GM21390 (cell line): ENCODE measurements at regions not wholly inside any gene's neighbourhood (a gene's known extent, or its start where the extent isn't known, plus 50 kb on each side); places are given as distances from the start of the nearest gene placed in this dataset.

Experiments used
- ATAC-seq: cut with Tn5 transposase; IDR thresholded peaks from one replicate; pipeline ENCODE4 v1.9.1; 2021; ENCODE audit not compliant: unreplicated experiment

GRCh38 chr14:76974365-76974764, 54.1 kb downstream of the IRF2BPL start:
- no peak for ATAC-seq

DNA sequence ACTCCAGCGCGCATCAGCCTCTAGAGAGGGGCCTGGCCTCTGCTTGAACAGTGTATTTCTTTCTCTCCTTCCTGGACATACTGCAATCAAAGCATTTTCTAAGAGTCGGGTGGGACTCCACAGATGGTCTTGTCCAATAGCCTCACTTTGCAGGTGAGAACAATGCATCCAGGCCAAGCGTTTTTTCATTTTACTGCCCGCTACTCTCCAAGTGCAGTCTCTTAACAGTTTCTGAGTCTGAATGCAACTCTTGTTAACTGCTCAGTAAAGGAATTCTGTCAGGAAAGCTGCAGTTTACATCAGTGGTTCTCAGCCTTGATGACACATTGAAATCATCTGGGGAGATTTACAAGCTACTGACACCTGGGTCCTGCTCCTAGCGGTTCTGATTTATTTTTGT, 57.0 kb downstream of the IRF2BPL start:
- no peak for ATAC-seq

DNA sequence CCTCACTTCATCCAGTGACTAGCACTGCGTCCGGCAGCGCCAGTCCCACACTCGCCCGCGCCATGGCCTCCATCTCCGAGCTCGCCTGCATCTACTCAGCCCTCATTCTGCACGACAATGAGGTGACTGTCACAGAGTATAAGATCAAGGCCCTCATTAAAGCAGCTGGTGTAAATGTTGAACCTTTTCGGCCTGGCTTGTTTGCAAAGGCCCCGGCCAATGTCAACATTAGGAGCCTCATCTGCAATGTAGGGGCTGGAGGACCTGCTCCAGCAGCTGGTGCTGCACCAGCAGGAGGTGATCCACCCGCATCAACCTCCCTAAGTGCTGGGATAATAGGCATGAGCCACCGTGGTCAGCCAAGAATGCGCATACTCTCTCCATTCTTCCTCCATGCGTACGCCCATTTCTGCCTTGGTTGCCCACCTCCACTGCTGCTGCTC, 59.9 kb downstream of the IRF2BPL start:
- ATAC-seq, result no peak

DNA sequence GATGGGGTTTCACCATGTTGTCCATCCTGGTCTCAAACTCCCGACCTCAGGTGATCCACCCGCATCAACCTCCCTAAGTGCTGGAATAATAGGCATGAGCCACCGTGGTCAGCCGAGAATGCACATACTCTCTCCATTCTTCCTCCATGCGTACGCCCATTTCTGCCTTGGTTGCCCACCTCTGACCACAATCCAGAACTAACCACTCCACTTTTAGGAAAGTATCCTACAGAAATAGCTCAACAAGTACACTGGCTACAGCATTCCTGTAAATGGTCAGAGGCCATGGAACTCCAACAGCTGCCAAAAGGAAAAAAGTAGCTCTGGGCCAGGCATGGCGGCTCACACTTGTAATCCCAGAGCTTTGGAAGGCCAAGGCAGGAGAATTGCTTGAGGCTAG, 60.7 kb downstream of the IRF2BPL start:
- ATAC-seq, result no peak

DNA sequence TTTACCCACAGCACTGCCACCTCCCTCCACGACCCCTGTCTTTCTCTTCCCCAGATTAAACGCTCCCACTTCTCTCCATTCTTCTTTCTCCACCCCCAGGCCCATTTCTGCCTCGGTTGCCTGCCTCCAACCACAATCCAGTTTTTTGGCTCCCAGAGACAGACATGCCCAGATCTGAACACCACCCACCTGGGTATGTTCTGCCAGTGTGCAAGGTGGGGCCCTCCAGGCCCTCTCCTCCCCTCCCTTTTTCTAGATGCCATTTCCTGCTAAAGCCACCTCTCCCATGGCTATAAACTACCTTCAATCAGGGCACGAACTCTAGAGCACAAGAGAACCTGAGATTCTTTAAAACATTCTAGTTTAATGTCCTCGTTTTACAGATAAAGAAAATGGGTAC, 63.3 kb downstream of the IRF2BPL start:
- ATAC-seq, result no peak

- ATAC-seq, result no peak
Measured at GRCh38 chr14:76964695-76965094, 63.8 kb downstream of the IRF2BPL start.

DNA sequence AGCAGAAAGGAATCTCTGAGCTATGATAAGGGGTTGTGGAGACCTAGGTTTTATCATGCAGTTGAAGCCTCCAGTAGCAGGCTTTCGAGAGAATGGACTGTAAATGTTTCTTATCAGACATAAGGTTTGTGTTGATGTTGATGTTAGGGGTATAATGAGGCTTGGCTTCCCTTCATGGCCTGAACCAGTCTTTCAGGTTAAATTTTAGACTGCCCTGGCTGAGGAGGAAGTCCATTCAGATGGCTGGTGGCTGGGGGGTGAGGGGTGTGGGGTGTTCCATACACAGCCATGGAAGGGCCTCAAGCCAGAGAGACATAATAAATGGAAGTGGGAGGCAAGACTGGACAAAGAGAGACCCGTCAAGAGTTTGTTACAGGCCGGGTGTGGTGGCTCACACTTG, 65.1 kb downstream of the IRF2BPL start:
- no peak for ATAC-seq

GRCh38 chr14:76962303-76962660, 66.2 kb downstream of the IRF2BPL start:
- ATAC-seq, result no peak

GRCh38 chr14:76961631-76962302, 66.7 kb downstream of the IRF2BPL start:
- ATAC-seq, result peak; percentile 77

DNA sequence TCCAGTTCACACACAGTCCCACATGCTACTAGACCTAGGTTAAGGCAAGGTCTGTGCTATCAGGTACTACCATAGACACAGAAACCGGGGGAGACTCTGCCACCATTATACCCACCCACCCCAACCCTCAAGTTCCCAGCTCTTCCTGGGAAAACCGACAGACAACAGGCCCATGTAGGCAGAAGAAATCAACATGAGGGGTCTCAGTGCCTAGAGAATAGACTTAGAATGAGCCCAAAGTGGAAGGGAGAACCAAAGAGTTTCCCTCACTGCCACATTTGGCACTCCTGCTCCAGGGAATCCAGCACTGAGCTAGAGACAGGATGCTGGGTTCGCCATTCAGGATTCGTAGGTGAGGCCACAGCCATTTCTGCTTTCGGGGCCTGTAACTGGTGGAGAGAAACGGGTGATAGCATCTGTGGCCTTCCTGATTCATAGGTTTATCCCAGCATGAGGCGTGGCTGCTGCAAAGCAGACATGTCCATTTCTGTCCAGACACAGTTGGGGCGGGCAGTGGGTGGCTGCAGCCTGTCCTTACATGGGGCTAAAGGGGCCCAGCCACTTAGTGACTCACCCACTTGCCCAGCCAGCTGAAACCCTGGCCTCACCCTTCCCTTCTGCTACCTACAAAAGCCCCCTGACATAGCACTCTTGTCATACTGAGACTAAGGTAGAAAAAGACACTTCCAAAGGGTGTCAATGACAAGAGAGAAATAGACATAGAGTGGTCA, 69.4 kb downstream of the IRF2BPL start:
- peak; percentile 27 for ATAC-seq

DNA sequence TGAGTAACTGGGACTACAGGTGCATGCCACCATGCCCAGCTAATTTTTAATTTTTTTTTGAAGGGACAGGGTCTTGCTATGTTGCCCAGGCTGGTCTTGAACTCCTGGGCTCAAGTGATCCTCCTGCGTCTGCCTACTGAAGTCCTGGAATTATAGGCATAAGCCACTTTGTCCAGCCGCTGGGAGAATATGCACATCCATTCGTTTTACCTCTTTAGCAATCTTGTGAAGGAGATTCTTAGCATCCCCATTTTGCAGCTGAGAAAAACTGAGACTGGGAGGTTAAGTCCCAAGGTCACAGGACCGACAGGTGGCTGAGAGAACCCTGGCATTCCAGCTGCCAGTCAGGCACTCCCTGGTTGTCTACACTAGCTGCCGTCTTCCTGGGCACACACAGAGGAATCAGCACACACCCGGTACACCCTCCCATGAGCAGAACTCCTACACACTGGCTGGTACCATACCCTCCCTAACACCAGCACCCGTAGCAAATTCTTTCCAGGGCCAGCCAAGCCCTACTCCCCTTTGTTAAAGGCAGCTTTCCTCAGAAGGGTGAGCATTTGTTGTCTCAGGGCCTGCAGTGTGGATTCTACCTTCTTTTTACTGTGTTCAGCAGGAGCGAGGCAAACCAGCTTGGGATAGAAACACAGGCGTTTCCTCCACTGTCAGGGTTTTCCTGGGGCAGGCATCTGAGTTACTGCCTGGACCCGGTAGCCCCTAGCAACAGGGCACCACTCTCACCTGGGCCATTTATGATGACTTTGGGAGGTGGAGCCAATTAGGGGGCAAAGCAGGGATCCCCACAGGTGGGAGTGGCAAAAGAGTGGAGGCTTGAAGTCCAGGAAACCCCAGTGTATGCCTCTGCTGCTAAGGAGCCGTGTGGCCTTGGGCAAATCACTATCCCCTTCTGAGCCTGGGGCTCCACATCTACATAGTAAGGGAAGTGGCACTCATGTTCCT, 70.2 kb downstream of the IRF2BPL start:
- ATAC-seq, result no peak

DNA sequence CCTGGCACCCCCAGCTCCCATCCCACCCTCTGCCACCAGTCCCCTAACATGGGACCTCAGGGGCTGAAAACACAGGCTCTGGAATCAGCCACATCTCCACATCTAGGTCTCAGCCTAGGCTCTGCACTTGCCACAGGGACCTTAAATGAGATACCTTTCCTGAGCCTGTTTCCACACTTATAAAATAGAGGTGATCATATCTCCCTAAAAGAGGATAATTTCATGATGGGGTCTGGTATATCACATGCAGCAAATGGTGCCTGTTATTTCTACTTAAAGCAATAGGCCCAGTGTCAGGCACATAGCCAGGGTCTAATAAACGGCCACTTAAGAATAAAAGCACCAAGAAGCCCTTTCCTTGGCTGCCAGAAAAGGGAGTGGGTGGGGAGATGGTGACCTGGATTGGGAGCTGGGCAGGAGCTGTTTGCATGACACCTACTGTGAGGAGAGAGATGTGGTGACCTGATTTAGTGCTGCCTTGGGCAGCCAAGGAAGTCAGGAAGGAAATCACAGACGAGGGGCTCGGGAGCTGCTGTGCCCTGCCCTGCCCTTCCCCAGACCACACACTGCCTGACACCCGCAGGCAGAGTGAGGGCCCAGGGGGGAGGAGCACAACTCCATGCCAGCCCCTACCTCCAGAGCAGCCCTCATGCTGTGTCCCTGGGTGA, 71.2 kb downstream of the IRF2BPL start:
- ATAC-seq, result no peak

DNA sequence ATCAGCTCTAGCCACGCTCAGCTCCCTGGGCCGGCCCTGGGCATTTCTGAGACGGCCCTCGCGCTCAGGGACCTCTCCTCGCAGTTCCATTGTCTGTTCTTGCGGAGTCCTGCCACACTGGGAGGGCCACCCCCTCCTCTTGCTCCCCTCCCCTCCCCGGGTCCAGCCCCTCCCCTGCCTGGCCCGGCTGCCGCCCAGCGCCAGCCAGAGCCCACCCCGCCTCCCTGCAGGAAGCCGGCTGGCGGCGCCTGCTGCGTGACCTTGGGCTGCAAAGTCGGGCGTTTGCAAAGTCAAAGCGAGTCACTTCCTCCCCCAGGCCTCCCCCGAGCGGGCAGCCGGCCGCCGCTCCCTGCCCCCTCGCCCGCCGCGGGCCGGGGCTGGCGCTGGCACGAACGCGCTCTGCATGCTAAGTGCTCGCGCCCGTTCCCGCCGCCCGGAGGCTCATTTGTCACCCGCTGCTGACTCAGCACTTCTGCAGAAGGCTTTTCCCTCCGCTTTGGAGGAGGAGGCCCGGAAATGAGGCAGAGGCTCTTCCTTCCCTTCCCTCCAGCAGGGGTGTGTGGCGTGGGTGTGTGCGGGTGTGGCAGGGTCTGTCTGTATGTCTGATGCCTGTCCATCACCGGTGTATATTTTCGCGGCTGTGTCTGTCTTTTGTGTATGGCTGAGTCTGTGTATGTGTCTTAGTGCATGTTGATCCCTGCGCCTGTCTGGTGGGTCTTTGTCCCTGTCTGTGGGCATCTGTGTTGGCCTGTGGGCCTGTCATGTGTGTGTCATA, 72.0 kb downstream of the IRF2BPL start:
- ATAC-seq, result peak; percentile 24

- peak; percentile 29 for ATAC-seq
Measured at GRCh38 chr14:76955575-76956315, 72.8 kb downstream of the IRF2BPL start.

DNA sequence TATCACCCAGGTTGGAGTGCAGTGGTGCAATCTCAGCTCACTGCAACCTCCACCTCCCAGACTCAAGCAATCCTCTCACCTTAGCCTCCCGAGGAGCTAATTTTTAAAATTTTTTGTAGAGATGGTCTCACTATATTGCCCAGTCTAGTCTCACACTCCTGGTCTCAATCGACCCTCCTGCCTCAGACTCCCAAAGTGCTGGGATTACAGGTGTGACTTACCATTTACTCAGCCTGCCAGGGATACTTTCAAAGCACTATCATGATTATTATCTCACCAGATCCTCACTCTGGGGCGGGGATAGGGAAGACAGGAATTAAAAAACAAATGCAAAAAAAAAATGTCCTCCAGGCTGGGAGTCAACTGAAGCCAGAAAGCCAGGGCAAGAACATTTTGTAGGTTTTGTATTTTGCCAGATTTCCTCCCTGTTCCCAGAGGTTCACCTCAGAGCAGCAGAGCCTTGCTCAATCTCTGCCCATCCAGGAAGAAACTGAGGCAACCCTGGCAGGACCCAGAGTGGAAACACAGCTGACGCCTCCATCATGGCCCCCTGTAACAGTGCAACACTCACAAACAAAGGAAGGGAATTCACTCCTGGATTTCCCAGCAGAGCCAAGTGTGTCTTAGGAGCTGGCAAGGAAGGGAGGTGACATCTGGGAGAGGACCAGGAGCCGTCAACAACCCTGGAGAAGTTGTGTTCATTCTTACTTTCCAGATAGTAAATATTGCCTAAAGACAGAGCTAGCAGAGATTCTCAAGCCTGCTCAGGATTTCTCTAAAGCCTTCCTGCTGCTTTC, 73.9 kb downstream of the IRF2BPL start:
- no peak for ATAC-seq

DNA sequence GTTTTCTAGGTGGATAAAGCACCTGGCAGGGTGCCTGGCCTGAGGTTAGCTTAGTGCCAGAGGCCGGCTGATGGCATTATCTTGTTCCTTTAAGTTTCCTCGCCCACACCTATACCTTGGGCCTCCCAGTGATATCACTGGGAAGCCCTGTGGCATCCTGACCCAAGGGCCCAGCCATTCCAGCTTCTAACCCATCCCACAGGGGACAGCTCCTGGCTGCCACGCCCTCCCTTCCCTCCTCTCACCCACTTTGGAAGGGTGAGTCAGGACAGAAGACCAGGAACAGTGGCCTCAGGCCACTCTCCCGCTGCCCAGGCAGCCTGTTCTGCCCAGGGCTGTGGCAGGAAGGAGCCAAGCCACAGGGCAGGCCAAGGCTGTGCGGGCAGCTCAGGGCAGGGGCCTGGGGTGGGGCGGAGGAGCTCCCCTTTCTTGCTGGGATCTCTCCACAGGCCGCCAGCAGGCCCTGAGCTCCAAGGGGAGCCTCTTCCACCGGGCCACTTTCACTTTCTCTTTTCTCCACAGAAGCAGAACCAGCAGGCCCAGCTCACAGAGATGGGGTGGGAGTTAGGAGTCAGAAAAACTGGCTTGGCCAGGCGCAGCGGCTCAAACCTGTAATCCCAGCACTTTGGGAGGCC, 75.1 kb downstream of the IRF2BPL start:
- ATAC-seq, result no peak

DNA sequence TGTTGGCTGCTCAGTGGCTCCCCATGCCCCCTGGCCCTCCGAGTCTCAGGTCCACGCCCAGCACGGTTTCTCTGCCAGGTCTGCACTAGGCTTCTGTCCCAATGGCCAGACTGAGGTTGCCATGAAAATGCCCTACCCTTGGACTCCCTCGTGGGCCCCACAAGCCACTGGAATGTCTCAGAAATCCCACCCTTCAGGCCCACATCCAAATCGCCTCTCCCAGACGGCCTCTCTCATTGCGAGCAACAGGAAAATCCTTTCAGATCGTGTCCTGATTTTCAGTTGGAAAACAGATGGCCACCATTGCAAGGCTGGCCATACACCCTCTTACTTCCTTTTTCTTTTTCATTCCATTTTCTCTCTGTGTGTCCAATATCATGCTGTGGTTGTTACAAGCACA, 77.3 kb downstream of the IRF2BPL start:
- ATAC-seq, result no peak
